H54 (cell line): ENCODE measurements at regions not wholly inside any gene's neighbourhood (a gene's known extent, or its start where the extent isn't known, plus 50 kb on each side); places are given as distances from the start of the nearest gene placed in this dataset.

Experiments
- DNase-seq: peaks from one replicate; pipeline ENCODE4 v3.0.0; 2011; ENCODE audit warnings: low spot score, mixed read lengths; ENCODE audit not compliant: insufficient read length
- FAIRE-seq: peaks from 3 replicates; lab custom pipeline; 2011; peaks lifted over from hg19 to GRCh38; lab: Jason Lieb, UNC
- POLR2A ChIP-seq: IDR thresholded peaks from 2 replicates; pipeline ENCODE4 v1.6.1; 2011; ENCODE audit warnings: low read depth, mild to moderate bottlenecking, low read length

DNA sequence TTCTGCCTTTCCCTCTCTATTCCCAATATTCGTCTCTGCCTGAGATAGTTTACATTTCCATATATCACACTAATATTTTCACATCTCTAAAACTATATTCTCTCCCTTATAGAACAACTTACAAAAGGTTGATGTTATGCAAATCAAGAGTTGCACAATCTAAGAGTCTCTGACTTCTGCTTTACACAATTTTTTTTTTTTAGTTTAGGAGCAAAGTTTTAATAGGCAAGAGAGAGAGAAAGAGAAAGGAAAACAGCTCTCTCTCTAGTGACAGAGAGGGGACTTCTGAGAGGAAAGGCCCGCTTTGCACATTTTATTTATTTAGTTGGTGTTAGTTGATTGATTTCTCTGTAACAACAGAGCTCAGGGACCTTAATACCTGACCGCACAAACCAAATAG lies 380.2 kb downstream of the TXNL1 start:
- DNase-seq (no peak), FAIRE-seq (no peak)
- no peak for TF ChIP-seq POLR2A

DNA sequence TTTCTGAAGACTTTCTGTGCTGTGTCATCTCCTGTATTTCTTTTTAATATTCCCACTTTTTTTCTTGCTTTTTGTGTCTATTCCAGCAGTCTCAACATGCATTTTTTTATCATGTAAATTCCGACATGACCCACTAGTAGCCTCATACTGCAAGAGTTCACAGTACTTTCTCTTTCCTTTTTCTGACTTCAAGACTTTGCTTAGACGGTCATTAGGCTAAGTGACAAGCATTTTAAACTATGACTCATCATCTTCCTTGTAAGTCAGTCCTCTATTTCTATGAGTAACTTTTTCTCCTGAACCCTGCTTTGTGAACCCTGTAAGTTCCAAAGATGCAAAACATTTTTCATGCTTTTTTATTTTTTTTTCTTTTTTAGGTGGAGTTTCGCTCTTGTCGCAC lies 381.2 kb downstream of the TXNL1 start:
- DNase-seq (peak; percentile 2), FAIRE-seq (no peak)
- TF ChIP-seq POLR2A = no peak

DNA sequence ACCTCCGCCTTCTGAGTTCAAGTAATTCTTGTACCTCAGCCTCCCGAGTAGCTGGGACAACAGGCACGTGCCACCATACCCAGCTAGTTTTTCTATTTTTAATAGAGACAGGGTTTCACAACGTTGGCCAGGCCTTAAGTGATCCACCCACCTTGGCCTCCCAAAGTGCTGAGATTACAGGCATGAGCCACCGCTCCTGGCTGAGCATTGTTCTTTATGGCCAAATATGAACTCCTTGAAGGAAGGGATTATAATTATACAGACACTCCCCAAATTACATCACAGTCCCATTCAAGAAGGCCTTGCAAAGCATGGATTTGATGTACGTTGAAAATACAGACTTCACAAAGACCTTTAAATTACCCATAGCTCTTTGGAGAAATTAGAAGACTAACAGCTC lies 381.7 kb downstream of the TXNL1 start:
- no peak for TF ChIP-seq POLR2A
- FAIRE-seq = no peak
- no peak for DNase-seq

- no peak for FAIRE-seq
- DNase-seq = no peak
- no peak for TF ChIP-seq POLR2A
Observed at GRCh38 chr18:56255381-56255780, 383.0 kb downstream of the TXNL1 start.

DNA sequence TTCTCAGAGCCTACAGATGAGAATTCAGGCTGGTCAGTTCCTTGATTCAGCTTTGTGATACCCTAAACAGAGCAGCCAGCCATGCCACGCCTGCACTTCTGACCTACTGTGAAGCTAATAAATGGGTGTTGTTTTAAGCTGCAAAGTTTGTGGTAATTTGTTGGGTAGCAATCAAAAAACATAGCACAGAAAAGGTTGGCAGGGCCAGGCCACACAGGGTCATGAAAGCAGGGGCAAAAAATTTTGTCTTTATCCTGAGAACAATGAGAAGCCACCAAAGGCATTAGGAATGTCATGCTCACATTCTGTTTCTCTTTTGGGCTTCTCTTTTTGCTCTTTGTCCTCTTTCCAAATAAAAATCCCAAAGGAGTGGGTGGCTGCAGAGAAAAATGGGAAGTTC lies 385.9 kb downstream of the TXNL1 start:
- no peak for FAIRE-seq
- no peak for TF ChIP-seq POLR2A
- DNase-seq = no peak

- FAIRE-seq (no peak), DNase-seq (no peak)
- TF ChIP-seq POLR2A = no peak
Observed at GRCh38 chr18:56248610-56249235, 389.7 kb downstream of the TXNL1 start.

- FAIRE-seq = no peak
- no peak for DNase-seq
- no peak for TF ChIP-seq POLR2A
Observed at GRCh38 chr18:56246916-56247315, 391.5 kb downstream of the TXNL1 start.

DNA sequence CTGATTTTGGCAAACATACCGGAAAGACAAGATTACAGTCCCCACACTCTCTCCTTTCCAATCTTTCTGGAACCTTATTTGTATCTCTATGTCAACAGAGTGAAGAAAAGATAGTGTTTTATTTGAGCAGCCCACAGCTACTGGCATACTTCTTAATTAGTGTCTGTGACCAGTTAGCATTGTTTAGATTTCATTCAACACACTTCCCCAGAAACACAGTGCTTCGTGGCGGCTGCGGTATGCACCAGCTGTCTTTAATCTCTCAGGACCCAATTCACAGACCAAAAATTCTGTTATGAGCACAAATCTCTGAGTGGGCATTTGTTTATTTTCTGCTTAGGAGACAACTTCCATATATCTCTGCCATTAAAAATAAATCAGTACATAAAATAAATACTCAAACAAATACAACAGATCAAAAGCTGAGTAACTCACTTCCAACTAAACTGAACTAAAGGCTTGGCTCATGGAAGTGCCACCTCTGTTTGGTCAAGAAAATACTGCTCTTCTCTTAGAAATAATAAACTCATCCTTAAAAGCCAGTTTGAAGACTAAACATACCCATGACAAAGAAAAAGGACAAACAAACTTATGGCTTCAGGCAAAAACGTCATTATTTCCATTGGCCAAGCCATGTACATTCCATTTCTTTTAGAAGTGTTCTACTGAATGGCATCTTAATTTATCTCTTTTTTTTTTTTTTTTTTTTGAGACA lies 392.4 kb downstream of the TXNL1 start:
- FAIRE-seq = no peak
- no peak for TF ChIP-seq POLR2A
- no peak for DNase-seq

DNA sequence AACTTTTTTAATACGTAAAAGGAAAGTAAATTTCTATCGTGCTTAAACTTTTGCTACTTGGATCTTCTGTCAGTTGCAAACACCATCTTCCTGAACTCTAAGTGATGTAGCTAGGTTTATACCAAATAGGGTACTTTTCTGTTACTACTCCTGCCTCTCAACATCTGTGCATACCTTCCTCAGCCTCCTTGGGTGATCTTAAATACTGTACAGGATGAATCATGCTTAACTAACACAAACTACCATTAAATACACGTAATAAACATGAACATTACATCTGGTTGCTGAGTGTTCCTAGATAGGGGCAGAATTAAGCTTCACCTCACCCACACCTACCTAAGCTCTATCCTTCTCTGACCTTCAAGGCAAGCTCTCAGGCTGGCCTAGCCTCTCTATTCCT lies 398.0 kb downstream of the TXNL1 start:
- TF ChIP-seq POLR2A = no peak
- DNase-seq (no peak), FAIRE-seq (no peak)

DNA sequence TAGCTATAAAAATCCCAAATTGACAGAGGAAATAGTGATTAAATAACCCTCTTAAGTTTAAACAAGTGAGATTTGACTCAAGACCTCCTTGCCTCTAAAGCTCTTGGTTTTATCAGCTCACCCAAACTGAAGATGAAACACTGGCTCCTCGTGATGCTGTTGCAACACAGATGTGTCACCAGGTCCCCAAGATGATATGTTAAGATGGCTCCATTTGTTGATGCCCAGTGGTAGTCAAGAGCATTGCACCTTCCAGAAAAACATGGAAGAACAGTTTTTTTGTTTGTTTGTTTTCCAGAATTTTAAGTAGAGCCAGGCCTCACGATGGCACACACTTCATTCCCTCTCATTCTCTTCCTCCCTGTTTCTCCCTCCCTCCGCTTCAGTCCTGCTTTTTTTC lies 399.8 kb downstream of the TXNL1 start:
- DNase-seq = no peak
- TF ChIP-seq POLR2A = no peak
- no peak for FAIRE-seq

DNA sequence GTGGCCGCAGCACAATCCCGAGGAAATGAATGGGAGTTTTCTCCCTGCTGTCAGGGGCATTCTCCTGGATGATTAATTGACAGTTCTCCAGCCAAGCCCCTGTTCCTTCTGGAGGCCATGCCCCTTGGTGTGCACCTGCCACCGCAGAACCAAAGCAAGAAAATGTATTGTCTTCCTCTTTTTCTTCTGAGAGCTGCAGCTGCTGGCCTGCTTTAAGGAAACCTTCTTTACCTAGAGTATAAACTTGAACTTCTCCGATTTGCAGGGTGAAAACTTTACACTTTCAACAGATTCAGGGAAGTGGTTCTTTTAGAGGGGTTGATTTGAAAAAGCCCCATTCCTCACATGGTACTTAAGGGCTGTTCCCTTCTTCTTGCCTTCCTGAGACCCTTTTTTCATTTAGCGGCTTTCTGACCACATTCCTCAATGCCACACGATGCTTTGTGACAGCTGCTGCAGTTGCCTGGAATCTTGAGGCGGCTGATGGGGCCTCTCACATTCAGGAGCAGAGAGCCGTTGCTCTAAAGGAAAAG lies 402.8 kb downstream of the TXNL1 start:
- FAIRE-seq (no peak), DNase-seq (no peak)
- no peak for TF ChIP-seq POLR2A

DNA sequence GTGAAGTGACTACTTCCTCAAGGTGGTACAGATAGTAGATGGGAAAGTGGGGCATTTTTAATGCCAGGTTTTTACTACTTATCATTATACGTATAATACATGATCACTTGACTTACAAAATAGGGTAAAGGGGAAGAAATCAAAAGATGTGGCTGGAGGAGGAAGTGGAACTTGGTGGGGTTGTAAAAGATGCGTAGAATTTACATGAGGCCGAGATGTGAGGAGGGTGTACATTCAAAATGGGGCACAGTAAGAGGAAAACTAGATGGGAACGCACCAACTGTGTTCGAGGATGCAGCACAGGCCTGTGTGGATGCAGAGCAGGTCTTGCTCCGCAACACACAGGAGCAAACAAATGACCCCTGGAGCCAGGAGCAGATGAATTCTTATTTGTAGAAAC lies 403.3 kb downstream of the TXNL1 start:
- FAIRE-seq (no peak), DNase-seq (no peak)
- no peak for TF ChIP-seq POLR2A

DNA sequence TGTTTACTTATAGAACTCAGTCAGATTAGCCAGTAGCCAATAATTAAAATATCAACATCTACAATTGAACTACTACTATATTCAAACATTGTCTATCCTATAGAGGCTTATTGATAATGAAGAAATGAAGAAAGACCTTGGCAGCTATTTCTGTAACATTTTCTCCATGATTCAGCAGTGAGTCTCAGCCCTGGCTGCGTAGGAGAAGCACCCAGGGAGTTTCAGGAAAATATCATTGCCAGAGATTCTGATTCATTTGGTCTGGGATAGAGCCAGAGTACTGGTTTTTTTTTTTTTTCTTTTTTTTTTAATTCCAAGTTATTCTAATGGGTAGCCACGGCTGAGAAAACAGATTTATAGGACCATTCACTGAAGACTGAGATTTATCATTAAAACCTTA lies 404.8 kb downstream of the TXNL1 start:
- DNase-seq (peak; percentile 11), FAIRE-seq (no peak)
- TF ChIP-seq POLR2A = no peak

DNA sequence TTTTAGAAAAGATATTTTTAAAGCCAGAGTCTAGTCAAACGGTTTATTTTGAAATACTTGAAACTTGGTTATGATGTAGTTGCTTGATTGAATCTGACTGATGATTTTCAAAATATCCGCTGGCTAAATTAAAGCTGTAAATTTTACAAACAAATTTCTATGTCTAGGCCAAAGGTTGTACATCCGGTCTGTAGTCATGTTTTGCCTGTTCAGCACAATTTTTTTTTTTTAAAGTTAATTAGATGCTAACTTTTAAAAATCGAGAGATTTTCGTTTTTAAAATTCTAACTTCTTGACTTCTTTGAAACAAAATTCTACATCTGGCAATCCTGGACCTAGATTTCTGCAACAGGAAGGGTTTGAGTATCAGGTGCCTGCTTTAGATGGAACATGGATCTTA lies 412.4 kb downstream of the TXNL1 start:
- no peak for DNase-seq
- TF ChIP-seq POLR2A = no peak
- no peak for FAIRE-seq

DNA sequence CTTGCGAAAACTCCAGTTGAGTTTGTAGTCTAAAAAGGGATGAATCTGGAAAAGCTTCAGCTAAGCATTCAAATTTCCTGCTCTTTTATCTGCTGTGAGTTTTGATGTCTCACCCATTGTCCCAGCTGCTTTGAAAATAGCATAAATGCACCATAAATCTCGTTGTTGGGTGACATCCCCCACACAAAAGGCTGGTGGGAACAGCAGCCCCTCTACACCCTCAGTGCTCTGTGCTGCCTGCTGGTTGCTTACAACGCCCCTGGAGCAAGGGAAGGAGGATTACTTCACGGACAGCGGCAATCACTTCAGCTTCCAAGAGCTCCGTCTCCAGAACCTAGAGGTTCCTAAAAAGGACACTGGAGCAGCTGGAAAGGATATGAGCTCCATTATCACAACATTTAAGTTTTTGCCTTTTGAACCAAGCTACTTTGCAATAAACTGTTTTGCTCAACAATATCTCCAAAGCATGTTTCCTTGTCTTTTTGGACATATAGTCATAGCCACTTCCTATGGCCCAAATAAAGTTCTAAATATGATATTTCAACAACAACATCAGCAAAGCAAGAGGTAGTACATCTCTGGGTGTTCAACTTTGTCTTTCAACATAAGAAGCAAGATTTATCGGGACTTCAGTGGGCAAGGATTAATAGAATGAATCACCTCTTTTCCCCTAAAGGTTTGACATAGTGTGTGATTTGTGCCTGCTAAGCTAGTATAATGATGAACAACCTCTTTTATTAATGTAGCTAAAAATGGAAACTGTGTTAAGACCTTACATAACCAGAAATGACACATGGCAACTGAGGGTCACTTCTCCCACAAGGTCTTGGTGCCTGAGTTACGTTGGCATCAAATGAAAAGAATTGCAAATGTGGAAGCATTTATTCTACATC lies 413.5 kb downstream of the TXNL1 start:
- DNase-seq = no peak
- FAIRE-seq = no peak
- no peak for TF ChIP-seq POLR2A
